8988T (cell line): ENCODE measurements at regions not wholly inside any gene's neighbourhood (a gene's known extent, or its start where the extent isn't known, plus 50 kb on each side); places are given as distances from the start of the nearest gene placed in this dataset.
A peak's percentile ranks its signal among the peaks of the same experiment; 100 is the strongest.

ENCODE experiments used
- DNase-seq: peaks from one replicate; pipeline ENCODE4 v3.0.0; 2011

DNA sequence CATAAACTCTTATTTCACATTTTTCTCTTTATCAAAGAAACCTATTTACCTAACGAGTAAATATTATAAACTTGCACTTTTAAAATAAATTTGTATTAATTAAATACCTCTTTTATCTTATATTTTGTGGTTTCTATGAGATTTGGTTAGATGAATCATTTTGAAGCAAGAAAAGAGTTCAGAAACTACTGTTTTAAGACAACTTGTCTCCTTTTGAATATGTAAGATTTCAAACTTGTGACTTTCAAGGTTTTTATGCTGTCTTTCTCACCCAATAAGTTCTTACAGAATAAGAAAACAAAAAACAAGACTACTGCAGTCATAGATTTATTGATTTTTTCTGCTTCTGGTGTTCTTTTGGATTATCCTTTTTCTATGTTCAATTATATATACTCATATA lies 339.0 kb downstream of the SNAPC1 start:
- DNase-seq = no peak

GRCh38 chr14:62101673-62102348 lies 339.6 kb downstream of the SNAPC1 start:
- DNase-seq = no peak

DNA sequence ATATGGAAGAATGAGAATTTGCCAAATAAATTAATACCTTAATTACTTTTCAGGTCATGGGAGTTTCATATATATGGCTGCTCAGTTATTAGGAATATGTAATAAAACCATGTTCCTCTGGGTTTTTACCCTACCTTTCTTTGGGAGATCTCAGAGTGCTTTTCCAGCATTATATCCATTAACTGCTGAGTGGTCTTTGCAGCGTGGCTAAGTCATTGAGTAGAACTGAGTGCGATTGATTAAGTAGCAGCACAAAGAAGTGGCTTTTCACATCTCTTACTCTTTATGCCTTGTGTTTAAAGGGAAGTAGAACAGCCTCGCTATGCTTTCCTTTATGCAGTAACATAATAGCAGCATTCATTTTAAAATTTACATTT lies 340.1 kb downstream of the SNAPC1 start:
- DNase-seq = no peak

DNA sequence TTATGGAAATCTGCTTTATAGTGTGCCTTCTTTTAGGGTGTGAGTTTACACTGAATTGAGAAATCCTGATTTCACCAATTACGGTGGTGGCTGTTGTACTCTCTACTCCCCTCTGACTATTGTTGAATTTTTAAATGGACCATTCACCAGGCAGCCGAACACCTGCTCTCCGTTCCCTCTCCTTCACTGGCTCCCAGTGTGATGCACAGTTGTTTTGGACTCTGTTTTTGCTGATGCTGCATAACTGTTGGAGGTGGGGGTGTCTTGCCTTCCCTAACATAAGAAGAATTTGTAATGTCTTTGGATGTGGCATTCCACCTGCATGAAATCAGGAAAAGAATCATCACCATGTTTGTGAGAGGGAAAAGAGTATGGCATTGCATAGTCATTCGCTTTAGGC lies 341.2 kb downstream of the SNAPC1 start:
- no peak for DNase-seq

- DNase-seq = no peak
Observed at GRCh38 chr14:62110941-62111340, 348.7 kb downstream of the SNAPC1 start.

DNA sequence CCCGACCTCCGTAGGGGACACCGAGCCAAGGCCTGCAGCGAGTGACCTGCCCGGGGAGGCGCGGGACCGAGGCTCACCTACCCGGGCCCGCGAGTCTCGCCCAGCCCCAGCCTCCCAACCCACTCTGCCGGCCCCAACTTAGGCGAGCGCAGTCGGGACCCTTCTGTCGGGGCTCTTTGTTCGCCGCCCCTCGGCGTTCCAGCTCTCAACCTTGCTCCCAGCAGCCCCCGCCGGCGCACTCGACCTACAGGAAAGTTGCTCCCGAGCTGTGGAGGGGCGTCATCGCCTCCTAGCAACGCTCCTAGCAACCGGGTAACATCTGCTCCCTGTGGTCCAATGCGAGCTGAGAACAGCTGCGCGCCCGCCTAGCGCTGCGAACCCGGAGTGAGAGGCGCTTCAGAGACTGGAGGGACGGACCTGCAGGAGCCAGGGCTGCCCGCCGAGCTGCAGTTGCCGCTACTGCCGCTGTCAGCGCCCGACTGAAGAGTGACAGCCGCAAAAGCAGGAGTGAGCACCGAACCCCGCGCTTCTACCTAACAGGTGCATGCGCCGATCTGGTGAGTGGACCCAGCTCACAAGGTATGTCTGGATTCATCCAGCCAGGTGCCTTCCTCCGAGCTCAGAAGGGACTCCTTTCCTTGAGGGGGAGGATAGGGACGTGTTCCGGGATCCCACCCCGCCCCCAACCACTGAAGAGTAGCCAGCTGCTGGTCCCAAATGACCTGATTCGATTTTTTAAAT lies 355.0 kb downstream of the SNAPC1 start:
- no peak for DNase-seq

DNA sequence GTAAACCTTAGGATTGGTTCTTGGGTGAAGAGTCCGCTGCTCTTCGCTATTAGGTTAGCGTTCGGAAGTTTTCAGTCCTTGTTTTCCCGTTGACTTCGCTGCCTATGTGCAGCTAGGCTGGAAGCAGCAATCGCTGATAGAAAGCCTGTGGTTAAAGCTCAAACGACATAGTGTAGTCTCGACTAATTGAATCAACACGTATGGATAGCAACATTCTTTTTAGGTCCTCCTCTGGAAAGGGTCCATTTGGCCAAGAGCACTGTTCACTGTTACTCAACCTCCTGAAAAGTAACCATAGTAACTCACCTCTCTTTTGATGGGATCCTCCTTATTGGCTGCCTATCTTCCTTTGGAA lies 355.5 kb downstream of the SNAPC1 start:
- no peak for DNase-seq

GRCh38 chr14:62118461-62118860 lies 356.2 kb downstream of the SNAPC1 start:
- DNase-seq = no peak

DNA sequence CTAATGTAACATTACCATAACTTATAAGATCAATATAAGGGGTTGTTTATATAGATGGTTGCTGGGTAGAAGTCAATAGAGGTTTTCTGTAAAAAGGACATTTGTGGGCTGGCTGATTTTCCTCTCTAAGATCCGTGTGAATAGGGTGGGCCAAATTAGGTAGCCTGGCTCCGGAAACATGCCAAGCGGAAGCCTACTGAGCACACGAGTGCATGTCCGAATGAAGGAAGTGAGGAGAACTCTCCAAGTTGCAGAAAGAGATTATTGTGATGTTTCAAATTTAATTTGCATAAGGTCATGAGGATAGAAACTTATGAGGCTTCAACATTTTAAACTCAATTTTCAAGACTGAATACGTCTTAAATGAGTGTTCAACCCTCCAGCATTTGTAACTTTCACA lies 356.7 kb downstream of the SNAPC1 start:
- no peak for DNase-seq

GRCh38 chr14:62123961-62124360 lies 361.7 kb downstream of the SNAPC1 start:
- DNase-seq = no peak

GRCh38 chr14:62125793-62126192 lies 363.6 kb downstream of the SNAPC1 start:
- no peak for DNase-seq

GRCh38 chr14:62126879-62127478 lies 364.8 kb downstream of the SNAPC1 start:
- DNase-seq = no peak

DNA sequence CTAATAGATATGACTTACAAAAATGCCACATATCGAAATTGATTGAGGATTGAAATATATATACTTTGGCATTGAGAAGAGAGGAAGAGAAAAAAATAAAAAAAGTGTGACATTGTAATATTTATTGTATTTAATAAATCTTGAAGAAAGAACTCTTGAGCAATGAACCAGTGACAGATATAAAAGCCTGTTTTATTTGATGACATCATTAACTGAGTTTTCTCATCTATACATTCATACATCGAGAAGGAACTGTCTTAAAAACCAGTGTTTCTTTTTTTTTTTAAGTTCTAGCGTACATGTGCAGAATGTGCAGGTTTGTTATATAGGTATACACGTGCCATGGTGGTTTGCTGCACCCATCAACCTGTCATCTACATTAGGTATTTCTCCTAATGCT lies 368.2 kb downstream of the SNAPC1 start:
- no peak for DNase-seq

- no peak for DNase-seq
Observed at GRCh38 chr14:62133776-62134550, 371.7 kb downstream of the SNAPC1 start.

GRCh38 chr14:62138593-62138992 lies 376.4 kb downstream of the SNAPC1 start:
- DNase-seq = no peak

- DNase-seq = no peak
Observed at GRCh38 chr14:62141139-62141538, 378.9 kb downstream of the SNAPC1 start.

- no peak for DNase-seq
Observed at GRCh38 chr14:62143245-62143644, 381.0 kb downstream of the SNAPC1 start.

GRCh38 chr14:62144863-62145262 lies 382.6 kb downstream of the SNAPC1 start:
- no peak for DNase-seq

GRCh38 chr14:62146030-62146429 lies 383.8 kb downstream of the SNAPC1 start:
- no peak for DNase-seq

- no peak for DNase-seq
Observed at GRCh38 chr14:62156052-62156451, 393.8 kb downstream of the SNAPC1 start.

GRCh38 chr14:62158779-62159178 lies 396.6 kb downstream of the SNAPC1 start:
- DNase-seq = no peak

DNA sequence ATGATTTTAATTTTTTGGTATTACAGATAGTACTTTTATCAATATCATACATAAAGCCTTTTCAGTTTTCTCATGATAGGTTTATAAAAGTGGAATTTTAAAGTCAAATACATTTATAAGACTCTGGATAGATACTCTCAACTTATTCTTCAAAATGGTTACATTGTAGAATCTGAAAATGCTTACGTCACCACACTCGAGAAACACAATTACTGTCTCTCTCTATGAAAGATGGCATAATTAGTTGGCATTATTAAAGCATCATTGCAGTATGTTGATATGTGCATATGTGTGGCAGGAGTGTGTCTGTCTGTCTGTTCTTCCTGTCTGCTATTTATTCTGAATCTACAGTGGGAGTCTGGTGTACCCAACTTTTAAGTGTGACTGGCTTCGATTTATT lies 397.1 kb downstream of the SNAPC1 start:
- DNase-seq = no peak

- peak; percentile 4 for DNase-seq
Observed at GRCh38 chr14:62162998-62163589, 400.9 kb downstream of the SNAPC1 start.
